ENCODE measurements at regions not wholly inside any gene's neighbourhood (a gene's known extent, or its start where the extent isn't known, plus 50 kb on each side); places are given as distances from the start of the nearest gene placed in this dataset.

DNA sequence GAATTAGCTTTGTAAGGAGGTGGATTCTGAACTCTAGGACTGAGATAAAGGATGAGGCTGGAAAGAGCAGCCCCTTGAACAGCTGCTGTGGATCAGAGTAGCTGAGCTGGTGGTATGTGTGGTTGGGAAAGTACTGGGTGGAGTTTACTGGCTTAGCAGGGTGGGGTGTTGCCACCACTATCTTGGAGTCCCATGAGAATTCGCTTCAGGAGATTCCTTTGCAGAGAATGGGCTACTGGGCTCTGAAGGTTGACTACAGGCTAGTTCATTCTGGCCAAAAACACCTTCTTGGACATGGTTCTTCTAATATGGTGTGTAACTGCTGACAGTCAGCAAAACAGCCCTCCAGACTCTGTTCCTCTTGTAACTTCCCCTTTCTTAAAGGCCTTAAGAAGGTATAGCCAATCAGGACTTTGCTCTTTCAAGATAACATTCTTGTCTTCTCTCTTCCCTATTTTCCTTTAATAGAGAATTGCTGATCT, 52.7 kb downstream of the TET3 start:
- TF ChIP-seq POLR2A (IDR thresholded peaks at IDR 0.05) (no peak), POLR2AphosphoS5 (IDR thresholded peaks at IDR 0.05) (no peak), EP300 (IDR thresholded peaks at IDR 0.05) (no peak)
- TF ChIP-seq, protein P1, sequence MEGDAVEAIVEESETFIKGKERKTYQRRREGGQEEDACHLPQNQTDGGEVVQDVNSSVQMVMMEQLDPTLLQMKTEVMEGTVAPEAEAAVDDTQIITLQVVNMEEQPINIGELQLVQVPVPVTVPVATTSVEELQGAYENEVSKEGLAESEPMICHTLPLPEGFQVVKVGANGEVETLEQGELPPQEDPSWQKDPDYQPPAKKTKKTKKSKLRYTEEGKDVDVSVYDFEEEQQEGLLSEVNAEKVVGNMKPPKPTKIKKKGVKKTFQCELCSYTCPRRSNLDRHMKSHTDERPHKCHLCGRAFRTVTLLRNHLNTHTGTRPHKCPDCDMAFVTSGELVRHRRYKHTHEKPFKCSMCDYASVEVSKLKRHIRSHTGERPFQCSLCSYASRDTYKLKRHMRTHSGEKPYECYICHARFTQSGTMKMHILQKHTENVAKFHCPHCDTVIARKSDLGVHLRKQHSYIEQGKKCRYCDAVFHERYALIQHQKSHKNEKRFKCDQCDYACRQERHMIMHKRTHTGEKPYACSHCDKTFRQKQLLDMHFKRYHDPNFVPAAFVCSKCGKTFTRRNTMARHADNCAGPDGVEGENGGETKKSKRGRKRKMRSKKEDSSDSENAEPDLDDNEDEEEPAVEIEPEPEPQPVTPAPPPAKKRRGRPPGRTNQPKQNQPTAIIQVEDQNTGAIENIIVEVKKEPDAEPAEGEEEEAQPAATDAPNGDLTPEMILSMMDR (IDR thresholded peaks at IDR 0.05): no peak
